ENCODE measurements at regions not wholly inside any gene's neighbourhood (a gene's known extent, or its start where the extent isn't known, plus 50 kb on each side); places are given as distances from the start of the nearest gene placed in this dataset.

- no peak for TF ChIP-seq EZH2 (IDR thresholded peaks at IDR 0.05; ENCODE audit: insufficient read depth, poor library complexity, severe bottlenecking)
- no peak for TF ChIP-seq EZH2phosphoT487 (IDR thresholded peaks at IDR 0.05; ENCODE audit: insufficient read depth, low read depth)
Measured at GRCh38 chr16:54588026-54588425, 301.4 kb upstream of the IRX3 start.

Measured in GM23248 (cell line).